Activated CD8-positive, alpha-beta T cell treated with anti-CD3 and anti-CD28 coated beads for 36 hours (primary cell): ENCODE measurements at regions not wholly inside any gene's neighbourhood (a gene's known extent, or its start where the extent isn't known, plus 50 kb on each side); places are given as distances from the start of the nearest gene placed in this dataset.

Experiments
- ATAC-seq: fragments of 200-7000 bp; cut with Tn5 transposase; one replicate; pipeline ENCODE4 v1.10.0; 2021; ENCODE audit warnings: mild to moderate bottlenecking, moderate library complexity
- CTCF ChIA-PET: fragments of 350-600 bp; sonication (Branson Sonifier 250); formaldehyde crosslinking; loops from one replicate; lab custom pipeline; 2021; ENCODE audit warnings: antibody characterized with exemption; lab: Charles Lee
- POLR2A ChIA-PET: fragments of 350-600 bp; sonication (Branson Sonifier 250); formaldehyde crosslinking; loops from one replicate; lab custom pipeline; 2021; ENCODE audit warnings: antibody characterized with exemption; lab: Charles Lee
- DNase-seq: peaks from one replicate; pipeline ENCODE4 v3.0.0-alpha.2; 2020
- H3K27ac Mint-ChIP-seq: one replicate; pipeline ENCODE4 v1.8.0; 2021; ENCODE audit warnings: mild to moderate bottlenecking, mixed read lengths
- H3K27me3 Mint-ChIP-seq: one replicate; pipeline ENCODE4 v1.8.0; 2021; ENCODE audit warnings: mixed read lengths
- H3K36me3 Mint-ChIP-seq: one replicate; pipeline ENCODE4 v1.8.0; 2021; ENCODE audit warnings: low read depth, mixed read lengths
- H3K4me1 Mint-ChIP-seq: one replicate; pipeline ENCODE4 v1.8.0; 2021; ENCODE audit warnings: low read depth, mixed read lengths
- H3K4me3 Mint-ChIP-seq: one replicate; pipeline ENCODE4 v1.8.0; 2021; ENCODE audit warnings: mild to moderate bottlenecking, moderate library complexity, mixed read lengths
- H3K9me3 Mint-ChIP-seq: one replicate; pipeline ENCODE4 v1.8.0; 2021; ENCODE audit warnings: mixed read lengths
- intact Hi-C: fragments of 100-400 bp; cut with micrococcal nuclease; formaldehyde crosslinking; loops from one replicate; pipeline ENCODE4 v1.10.0; 2022
- TF ChIP-seq, protein P1 (sequence below): fragments of 200-600 bp; IDR thresholded peaks from one replicate; pipeline ENCODE4 v1.8.0; 2022; ENCODE audit warnings: antibody characterized with exemption, mild to moderate bottlenecking

DNA sequence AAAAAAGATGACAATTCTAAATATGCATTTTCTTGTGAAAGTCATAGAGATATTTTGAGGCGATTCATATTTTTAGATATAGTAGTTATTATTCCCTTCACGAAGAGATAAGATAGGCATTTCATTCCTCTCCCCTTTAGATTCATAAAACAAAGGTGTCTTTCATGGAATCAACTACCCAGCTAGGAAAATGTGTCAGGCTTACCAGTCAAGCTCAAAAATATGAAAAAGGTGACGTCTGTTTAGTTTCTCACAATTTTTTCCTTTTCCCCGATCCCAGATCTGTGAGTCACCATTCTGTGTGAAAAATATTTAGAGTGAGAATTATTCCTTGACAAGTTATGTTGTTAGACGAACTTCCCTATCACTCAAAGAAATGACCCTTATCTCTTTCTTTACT, 95.4 kb upstream of the FN1 start:
- DNase-seq (no peak), ATAC-seq (no peak)
- no peaks in the 10 kb centered on the region for H3K9me3 Mint-ChIP-seq
- H3K4me3 Mint-ChIP-seq = no peak overlapping the region
- H3K4me1 Mint-ChIP-seq = no peaks in the 10 kb centered on the region
- ChIA-PET POLR2A (no interaction called here), CTCF (no interaction called here)
- intact Hi-C loops = no loop called here
- no peak overlapping the region for H3K27ac Mint-ChIP-seq
- peaks cover 4% of the 10 kb centered on the region for H3K27me3 Mint-ChIP-seq
- no peaks in the 10 kb centered on the region for H3K36me3 Mint-ChIP-seq
- TF ChIP-seq, protein P1, sequence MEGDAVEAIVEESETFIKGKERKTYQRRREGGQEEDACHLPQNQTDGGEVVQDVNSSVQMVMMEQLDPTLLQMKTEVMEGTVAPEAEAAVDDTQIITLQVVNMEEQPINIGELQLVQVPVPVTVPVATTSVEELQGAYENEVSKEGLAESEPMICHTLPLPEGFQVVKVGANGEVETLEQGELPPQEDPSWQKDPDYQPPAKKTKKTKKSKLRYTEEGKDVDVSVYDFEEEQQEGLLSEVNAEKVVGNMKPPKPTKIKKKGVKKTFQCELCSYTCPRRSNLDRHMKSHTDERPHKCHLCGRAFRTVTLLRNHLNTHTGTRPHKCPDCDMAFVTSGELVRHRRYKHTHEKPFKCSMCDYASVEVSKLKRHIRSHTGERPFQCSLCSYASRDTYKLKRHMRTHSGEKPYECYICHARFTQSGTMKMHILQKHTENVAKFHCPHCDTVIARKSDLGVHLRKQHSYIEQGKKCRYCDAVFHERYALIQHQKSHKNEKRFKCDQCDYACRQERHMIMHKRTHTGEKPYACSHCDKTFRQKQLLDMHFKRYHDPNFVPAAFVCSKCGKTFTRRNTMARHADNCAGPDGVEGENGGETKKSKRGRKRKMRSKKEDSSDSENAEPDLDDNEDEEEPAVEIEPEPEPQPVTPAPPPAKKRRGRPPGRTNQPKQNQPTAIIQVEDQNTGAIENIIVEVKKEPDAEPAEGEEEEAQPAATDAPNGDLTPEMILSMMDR = no peak

DNA sequence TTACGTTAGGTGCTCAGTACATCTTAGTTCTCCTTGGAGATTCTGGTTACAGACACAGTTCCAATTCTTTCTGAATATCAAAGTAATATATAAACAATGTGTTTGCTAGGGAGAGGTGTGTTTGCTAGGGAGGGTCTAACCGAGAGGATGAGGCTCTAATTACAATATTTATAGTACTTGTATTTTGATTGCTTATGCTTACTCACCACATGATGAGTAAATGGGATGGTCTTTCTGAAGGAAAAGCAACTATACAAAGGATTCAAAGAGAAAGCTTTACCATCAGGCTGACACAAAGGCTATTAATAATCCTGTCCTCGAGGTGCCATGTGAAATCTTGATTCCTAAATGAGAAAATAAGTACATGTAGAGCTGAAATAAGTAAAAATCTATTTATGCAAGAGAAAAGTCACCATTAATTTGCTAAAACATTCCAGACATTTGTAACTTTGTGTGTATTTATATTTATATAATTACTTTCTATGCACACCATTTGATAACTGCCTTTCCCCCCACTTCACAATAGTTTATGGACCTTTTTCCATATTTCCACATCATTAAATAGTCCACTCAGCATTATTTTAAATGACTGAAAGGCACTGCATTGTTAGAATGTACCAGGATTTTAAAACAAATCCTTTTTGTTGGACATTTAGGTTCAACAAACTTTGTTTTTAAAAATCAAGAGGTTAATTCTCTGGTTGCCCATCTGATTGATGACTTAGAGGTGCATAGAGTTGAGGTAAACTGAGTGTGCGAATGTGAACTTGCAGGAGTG, 94.5 kb upstream of the FN1 start:
- peaks cover 4% of the 10 kb centered on the region for H3K27me3 Mint-ChIP-seq
- ATAC-seq (no peak), DNase-seq (no peak)
- intact Hi-C loops = no loop called here
- ChIA-PET CTCF (no interaction called here), POLR2A (no interaction called here)
- no peak overlapping the region for H3K27ac Mint-ChIP-seq
- TF ChIP-seq, protein P1 = no peak
- H3K36me3 Mint-ChIP-seq = no peaks in the 10 kb centered on the region
- H3K4me3 Mint-ChIP-seq = no peak overlapping the region
- no peaks in the 10 kb centered on the region for H3K4me1 Mint-ChIP-seq
- no peaks in the 10 kb centered on the region for H3K9me3 Mint-ChIP-seq

DNA sequence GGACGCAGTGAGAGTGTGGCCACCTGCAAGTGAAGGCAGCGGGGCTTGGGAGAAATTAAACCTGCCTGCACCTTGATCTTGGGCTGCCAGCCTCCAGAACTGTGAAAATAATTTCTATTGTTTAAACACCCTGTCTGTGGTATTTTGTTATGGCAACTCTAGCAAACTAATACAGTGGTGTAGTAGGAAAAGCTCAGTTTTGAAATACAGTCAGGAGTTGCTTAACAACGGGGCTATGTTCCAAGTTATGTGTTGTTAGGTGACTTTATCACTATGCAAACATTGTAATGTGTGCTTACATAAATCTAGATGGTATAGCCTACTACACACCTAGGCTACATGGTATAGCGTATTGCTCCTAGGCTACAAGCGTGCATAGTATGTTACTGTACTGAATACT, 93.4 kb upstream of the FN1 start:
- ATAC-seq (no peak), DNase-seq (no peak)
- TF ChIP-seq, protein P1 = no peak
- Mint-ChIP-seq H3K27me3 (peaks cover 6% of the 10 kb centered on the region), H3K4me3 (no peak overlapping the region), H3K4me1 (no peaks in the 10 kb centered on the region), H3K36me3 (no peaks in the 10 kb centered on the region), H3K9me3 (no peaks in the 10 kb centered on the region), H3K27ac (no peak overlapping the region)
- CTCF ChIA-PET = no interaction called here
- intact Hi-C loops = no loop called here
- POLR2A ChIA-PET = no interaction called here

DNA sequence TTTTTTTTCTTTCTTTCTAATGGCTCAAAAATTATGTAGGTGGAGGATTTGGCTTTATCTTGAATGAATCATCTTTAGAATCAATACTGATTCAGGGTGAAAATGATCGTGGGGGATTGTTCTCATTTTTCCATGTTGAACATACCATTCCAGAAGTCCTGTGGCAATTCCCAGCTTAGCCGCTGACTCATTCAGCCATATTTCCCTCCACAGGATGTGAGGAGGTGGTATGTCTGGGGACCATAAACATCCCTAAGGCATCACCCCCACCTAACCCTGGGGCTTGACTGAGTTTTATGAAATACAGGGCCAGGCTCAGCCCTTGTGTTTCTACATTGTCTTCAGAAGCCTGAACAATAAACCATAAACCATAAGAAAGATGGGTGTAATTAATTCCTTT, 92.7 kb upstream of the FN1 start:
- intact Hi-C loops = no loop called here
- no peaks in the 10 kb centered on the region for H3K4me1 Mint-ChIP-seq
- H3K4me3 Mint-ChIP-seq = no peak overlapping the region
- ChIA-PET POLR2A (no interaction called here), CTCF (no interaction called here)
- H3K36me3 Mint-ChIP-seq = no peaks in the 10 kb centered on the region
- H3K9me3 Mint-ChIP-seq = no peaks in the 10 kb centered on the region
- ATAC-seq (no peak), DNase-seq (no peak)
- no peak overlapping the region for H3K27ac Mint-ChIP-seq
- H3K27me3 Mint-ChIP-seq = peaks cover 6% of the 10 kb centered on the region
- TF ChIP-seq, protein P1 = no peak

DNA sequence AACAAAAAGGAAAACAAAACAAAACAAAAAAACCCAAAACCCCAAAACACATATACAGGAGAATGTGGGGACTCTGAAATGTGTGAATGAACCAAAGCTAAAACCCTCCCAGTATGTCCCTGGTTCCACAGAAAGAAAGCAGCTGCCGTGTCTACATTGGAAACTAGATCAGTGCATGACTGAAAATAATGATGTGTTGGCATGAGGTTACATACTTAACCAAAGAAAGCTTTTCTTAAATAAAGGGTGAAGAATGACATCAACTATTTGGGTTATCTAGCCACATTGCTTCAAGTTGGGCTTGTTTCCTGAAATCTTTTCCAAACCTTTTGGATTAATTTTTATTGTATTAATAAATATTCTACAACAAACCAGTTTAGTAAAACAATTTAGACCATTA, 91.9 kb upstream of the FN1 start:
- ATAC-seq (no peak), DNase-seq (no peak)
- POLR2A ChIA-PET = no interaction called here
- H3K9me3 Mint-ChIP-seq = no peaks in the 10 kb centered on the region
- no peak overlapping the region for H3K27ac Mint-ChIP-seq
- TF ChIP-seq, protein P1 = no peak
- H3K27me3 Mint-ChIP-seq = peaks cover 6% of the 10 kb centered on the region
- CTCF ChIA-PET = no interaction called here
- no peaks in the 10 kb centered on the region for H3K4me1 Mint-ChIP-seq
- no peak overlapping the region for H3K4me3 Mint-ChIP-seq
- intact Hi-C loops = no loop called here
- no peaks in the 10 kb centered on the region for H3K36me3 Mint-ChIP-seq
